A673 (cell line): ENCODE measurements at regions not wholly inside any gene's neighbourhood (a gene's known extent, or its start where the extent isn't known, plus 50 kb on each side); places are given as distances from the start of the nearest gene placed in this dataset.

ENCODE experiments used
- BruUV-seq: library from RNA; stranded (reverse); fragments of 400-500 nt; replicated peaks from 2 replicates; lab custom pipeline; 2021; lab: Mats Ljungman, UMichigan
- CTCF ChIA-PET: fragments of 300-600 bp; sonication (Branson Sonifier 250); formaldehyde crosslinking; loops from one replicate; lab custom pipeline; 2022; ENCODE audit warnings: antibody characterized with exemption; lab: Charles Lee
- POLR2A ChIA-PET: fragments of 300-600 bp; sonication (Branson Sonifier 250); formaldehyde crosslinking; loops from one replicate; lab custom pipeline; 2022; ENCODE audit warnings: antibody characterized with exemption; ENCODE audit not compliant: low non-redundant PET; lab: Charles Lee
- DNase-seq: peaks from one replicate; pipeline ENCODE4 v3.0.0-alpha.2; 2015; ENCODE audit warnings: low spot score
- H3K27ac ChIP-seq: fragments of 200-600 bp; sonication (generic); 2 replicates; pipeline ENCODE4 v1.5.1; 2016; ENCODE audit warnings: mixed run types, low read depth, mild to moderate bottlenecking, mixed read lengths, antibody characterized with exemption, low read length; ENCODE audit not compliant: poor library complexity, severe bottlenecking
- H3K27me3 ChIP-seq: fragments of 200-600 bp; sonication (generic); replicated peaks from 2 replicates; pipeline ENCODE4 v1.6.1; 2017; ENCODE audit warnings: mixed run types, low read depth, mild to moderate bottlenecking, mixed read lengths, antibody characterized with exemption, low read length; ENCODE audit not compliant: insufficient read depth, poor library complexity
- H3K36me3 ChIP-seq: fragments of 200-600 bp; sonication (generic); 2 replicates; pipeline ENCODE4 v1.6.1; 2016; ENCODE audit warnings: mixed run types, mild to moderate bottlenecking, mixed read lengths, antibody characterized with exemption, low read length; ENCODE audit not compliant: insufficient read depth, poor library complexity, severe bottlenecking
- H3K4me1 ChIP-seq: fragments of 200-600 bp; sonication (generic); 2 replicates; pipeline ENCODE4 v1.6.1; 2017; ENCODE audit warnings: mixed run types, mild to moderate bottlenecking, mixed read lengths, antibody characterized with exemption, low read length; ENCODE audit not compliant: insufficient read depth, poor library complexity, severe bottlenecking
- H3K4me3 ChIP-seq: fragments of 200-600 bp; sonication (generic); 2 replicates; pipeline ENCODE4 v1.5.1; 2016; ENCODE audit warnings: low read depth, mixed run types, mild to moderate bottlenecking, mixed read lengths, low read length; ENCODE audit not compliant: poor library complexity, severe bottlenecking
- H3K9me3 ChIP-seq: fragments of 200-600 bp; sonication (generic); 2 replicates; pipeline ENCODE4 v1.6.1; 2016; ENCODE audit warnings: mixed run types, low read depth, mild to moderate bottlenecking, mixed read lengths, antibody characterized with exemption, low read length; ENCODE audit not compliant: poor library complexity, severe bottlenecking
- EZH2 ChIP-seq: fragments of 200-600 bp; sonication (generic); IDR thresholded peaks from 2 replicates; pipeline ENCODE4 v1.6.1; 2017; ENCODE audit warnings: borderline replicate concordance, low read depth, mild to moderate bottlenecking, mixed read lengths, antibody characterized with exemption, low read length; ENCODE audit not compliant: poor library complexity, severe bottlenecking
- intact Hi-C: fragments of 100-400 bp; cut with micrococcal nuclease; formaldehyde crosslinking; loops from one replicate; pipeline ENCODE4 v1.10.0; 2022; ENCODE audit not compliant: unreplicated experiment
- TF ChIP-seq, protein P1 (sequence below): fragments of 300-800, 200-600 bp; sonication (generic); conservative IDR thresholded peaks from 2 replicates; pipeline ENCODE4 v1.5.1; 2017; ENCODE audit warnings: low read depth, mild to moderate bottlenecking, antibody characterized with exemption, low read length, moderate library complexity, mixed read lengths

GRCh38 chr16:54703339-54703738 is 227.3 kb upstream of the IRX5 start:
- POLR2A ChIA-PET, result no interaction called here

GRCh38 chr16:54699656-54700055 is 231.0 kb upstream of the IRX5 start:
- no TSS peak for BruUV-seq
- ChIA-PET POLR2A (no interaction called here), CTCF (no interaction called here)
- Histone ChIP-seq H3K27me3 (no peaks in the 10 kb centered on the region), H3K36me3 (no peaks in the 10 kb centered on the region), H3K27ac (no peak overlapping the region), H3K4me3 (no peak overlapping the region), H3K4me1 (no peaks in the 10 kb centered on the region), H3K9me3 (no peaks in the 10 kb centered on the region)
- TF ChIP-seq, protein P1, sequence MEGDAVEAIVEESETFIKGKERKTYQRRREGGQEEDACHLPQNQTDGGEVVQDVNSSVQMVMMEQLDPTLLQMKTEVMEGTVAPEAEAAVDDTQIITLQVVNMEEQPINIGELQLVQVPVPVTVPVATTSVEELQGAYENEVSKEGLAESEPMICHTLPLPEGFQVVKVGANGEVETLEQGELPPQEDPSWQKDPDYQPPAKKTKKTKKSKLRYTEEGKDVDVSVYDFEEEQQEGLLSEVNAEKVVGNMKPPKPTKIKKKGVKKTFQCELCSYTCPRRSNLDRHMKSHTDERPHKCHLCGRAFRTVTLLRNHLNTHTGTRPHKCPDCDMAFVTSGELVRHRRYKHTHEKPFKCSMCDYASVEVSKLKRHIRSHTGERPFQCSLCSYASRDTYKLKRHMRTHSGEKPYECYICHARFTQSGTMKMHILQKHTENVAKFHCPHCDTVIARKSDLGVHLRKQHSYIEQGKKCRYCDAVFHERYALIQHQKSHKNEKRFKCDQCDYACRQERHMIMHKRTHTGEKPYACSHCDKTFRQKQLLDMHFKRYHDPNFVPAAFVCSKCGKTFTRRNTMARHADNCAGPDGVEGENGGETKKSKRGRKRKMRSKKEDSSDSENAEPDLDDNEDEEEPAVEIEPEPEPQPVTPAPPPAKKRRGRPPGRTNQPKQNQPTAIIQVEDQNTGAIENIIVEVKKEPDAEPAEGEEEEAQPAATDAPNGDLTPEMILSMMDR, result no peak
- no peak for TF ChIP-seq EZH2
- intact Hi-C loops, result no loop called here
- DNase-seq, result no peak

More at GRCh38 chr16:54703339-54703738, 227.3 kb upstream of the IRX5 start:
- DNase-seq, result no peak
- no peaks in the 10 kb centered on the region for H3K4me1 ChIP-seq
- TF ChIP-seq, protein P1, result no peak
- TF ChIP-seq EZH2, result no peak
- H3K27ac ChIP-seq, result no peak overlapping the region
- intact Hi-C loops, result no loop called here
- H3K9me3 ChIP-seq, result no peaks in the 10 kb centered on the region
- no peak overlapping the region for H3K4me3 ChIP-seq
- H3K36me3 ChIP-seq, result no peaks in the 10 kb centered on the region
- H3K27me3 ChIP-seq, result peaks cover 4% of the 10 kb centered on the region
- CTCF ChIA-PET, result no interaction called here
- BruUV-seq, result no TSS peak

DNA sequence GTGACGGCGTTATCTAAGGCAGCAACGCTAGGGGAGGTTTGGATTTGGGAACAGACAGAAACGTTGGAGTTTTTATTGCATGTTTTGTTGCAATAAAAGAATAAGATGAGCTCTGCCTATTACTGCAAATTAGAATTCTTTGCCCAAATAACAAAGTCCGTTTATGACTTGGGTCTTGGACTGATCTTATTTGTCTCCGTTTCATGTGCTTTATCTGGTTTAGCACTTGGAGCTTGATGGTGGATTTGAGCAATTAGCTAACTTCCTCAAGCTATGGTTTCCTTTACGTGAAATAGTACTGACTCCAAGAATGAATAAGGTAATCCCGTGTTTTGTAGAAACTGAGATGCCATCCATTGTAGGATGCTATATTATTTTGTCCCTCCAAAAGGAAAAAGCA is 233.0 kb upstream of the IRX5 start:
- POLR2A ChIA-PET, result no interaction called here
- CTCF ChIA-PET, result no interaction called here
- Histone ChIP-seq H3K27ac (no peak overlapping the region), H3K4me1 (no peaks in the 10 kb centered on the region), H3K36me3 (no peaks in the 10 kb centered on the region), H3K9me3 (no peaks in the 10 kb centered on the region), H3K27me3 (no peaks in the 10 kb centered on the region), H3K4me3 (no peak overlapping the region)
- TF ChIP-seq, protein P1, result no peak
- no peak for TF ChIP-seq EZH2
- no TSS peak for BruUV-seq
- intact Hi-C loops, result no loop called here
- DNase-seq, result no peak
